Activated CD8-positive, alpha-beta T cell treated with anti-CD3 and anti-CD28 coated beads for 36 hours (primary cell): ENCODE measurements at regions not wholly inside any gene's neighbourhood (a gene's known extent, or its start where the extent isn't known, plus 50 kb on each side); places are given as distances from the start of the nearest gene placed in this dataset.

Experiments used
- ATAC-seq: fragments of 200-7000 bp; cut with Tn5 transposase; one replicate; pipeline ENCODE4 v1.10.0; 2021; ENCODE audit warnings: mild to moderate bottlenecking, moderate library complexity
- CTCF ChIA-PET: fragments of 350-600 bp; sonication (Branson Sonifier 250); formaldehyde crosslinking; loops from one replicate; lab custom pipeline; 2021; ENCODE audit warnings: antibody characterized with exemption; lab: Charles Lee
- POLR2A ChIA-PET: fragments of 350-600 bp; sonication (Branson Sonifier 250); formaldehyde crosslinking; loops from one replicate; lab custom pipeline; 2021; ENCODE audit warnings: antibody characterized with exemption; lab: Charles Lee
- DNase-seq: peaks from one replicate; pipeline ENCODE4 v3.0.0-alpha.2; 2020
- H3K27ac Mint-ChIP-seq: one replicate; pipeline ENCODE4 v1.8.0; 2021; ENCODE audit warnings: mild to moderate bottlenecking, mixed read lengths
- H3K27me3 Mint-ChIP-seq: one replicate; pipeline ENCODE4 v1.8.0; 2021; ENCODE audit warnings: mixed read lengths
- H3K36me3 Mint-ChIP-seq: one replicate; pipeline ENCODE4 v1.8.0; 2021; ENCODE audit warnings: low read depth, mixed read lengths
- H3K4me1 Mint-ChIP-seq: one replicate; pipeline ENCODE4 v1.8.0; 2021; ENCODE audit warnings: low read depth, mixed read lengths
- H3K4me3 Mint-ChIP-seq: one replicate; pipeline ENCODE4 v1.8.0; 2021; ENCODE audit warnings: mild to moderate bottlenecking, moderate library complexity, mixed read lengths
- H3K9me3 Mint-ChIP-seq: one replicate; pipeline ENCODE4 v1.8.0; 2021; ENCODE audit warnings: mixed read lengths
- intact Hi-C: fragments of 100-400 bp; cut with micrococcal nuclease; formaldehyde crosslinking; loops from one replicate; pipeline ENCODE4 v1.10.0; 2022
- TF ChIP-seq, protein P1 (sequence below): fragments of 200-600 bp; IDR thresholded peaks from one replicate; pipeline ENCODE4 v1.8.0; 2022; ENCODE audit warnings: antibody characterized with exemption, mild to moderate bottlenecking

DNA sequence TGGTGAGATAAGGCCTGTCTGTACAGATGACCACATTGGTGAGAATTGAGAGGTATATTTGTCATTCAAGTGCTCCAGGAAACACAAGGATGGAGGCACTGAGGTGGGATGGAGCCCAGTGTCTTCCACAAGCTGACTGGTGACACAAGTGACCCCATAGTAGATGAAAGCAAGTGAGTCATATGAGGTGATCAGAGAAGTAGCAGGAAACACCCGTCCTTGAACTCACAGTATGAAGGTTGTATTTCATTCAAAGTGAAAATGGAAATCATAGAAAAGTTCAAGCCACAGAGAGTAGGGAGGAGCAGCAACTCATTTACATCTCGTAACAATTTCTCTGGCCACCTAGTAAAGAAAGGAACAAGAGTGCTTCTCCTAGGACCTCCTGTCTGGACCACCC lies 609.8 kb downstream of the HS3ST4 start:
- Mint-ChIP-seq H3K27ac (no peak overlapping the region), H3K36me3 (no peaks in the 10 kb centered on the region), H3K27me3 (peaks cover 11% of the 10 kb centered on the region), H3K9me3 (peaks cover 3% of the 10 kb centered on the region), H3K4me3 (no peak overlapping the region), H3K4me1 (peaks cover 8% of the 10 kb centered on the region)
- intact Hi-C loops, result no loop called here
- peak; percentile 12 for DNase-seq
- TF ChIP-seq, protein P1, sequence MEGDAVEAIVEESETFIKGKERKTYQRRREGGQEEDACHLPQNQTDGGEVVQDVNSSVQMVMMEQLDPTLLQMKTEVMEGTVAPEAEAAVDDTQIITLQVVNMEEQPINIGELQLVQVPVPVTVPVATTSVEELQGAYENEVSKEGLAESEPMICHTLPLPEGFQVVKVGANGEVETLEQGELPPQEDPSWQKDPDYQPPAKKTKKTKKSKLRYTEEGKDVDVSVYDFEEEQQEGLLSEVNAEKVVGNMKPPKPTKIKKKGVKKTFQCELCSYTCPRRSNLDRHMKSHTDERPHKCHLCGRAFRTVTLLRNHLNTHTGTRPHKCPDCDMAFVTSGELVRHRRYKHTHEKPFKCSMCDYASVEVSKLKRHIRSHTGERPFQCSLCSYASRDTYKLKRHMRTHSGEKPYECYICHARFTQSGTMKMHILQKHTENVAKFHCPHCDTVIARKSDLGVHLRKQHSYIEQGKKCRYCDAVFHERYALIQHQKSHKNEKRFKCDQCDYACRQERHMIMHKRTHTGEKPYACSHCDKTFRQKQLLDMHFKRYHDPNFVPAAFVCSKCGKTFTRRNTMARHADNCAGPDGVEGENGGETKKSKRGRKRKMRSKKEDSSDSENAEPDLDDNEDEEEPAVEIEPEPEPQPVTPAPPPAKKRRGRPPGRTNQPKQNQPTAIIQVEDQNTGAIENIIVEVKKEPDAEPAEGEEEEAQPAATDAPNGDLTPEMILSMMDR, result no peak
- CTCF ChIA-PET, result no interaction called here
- peak; percentile 86 for ATAC-seq
- POLR2A ChIA-PET, result no interaction called here

DNA sequence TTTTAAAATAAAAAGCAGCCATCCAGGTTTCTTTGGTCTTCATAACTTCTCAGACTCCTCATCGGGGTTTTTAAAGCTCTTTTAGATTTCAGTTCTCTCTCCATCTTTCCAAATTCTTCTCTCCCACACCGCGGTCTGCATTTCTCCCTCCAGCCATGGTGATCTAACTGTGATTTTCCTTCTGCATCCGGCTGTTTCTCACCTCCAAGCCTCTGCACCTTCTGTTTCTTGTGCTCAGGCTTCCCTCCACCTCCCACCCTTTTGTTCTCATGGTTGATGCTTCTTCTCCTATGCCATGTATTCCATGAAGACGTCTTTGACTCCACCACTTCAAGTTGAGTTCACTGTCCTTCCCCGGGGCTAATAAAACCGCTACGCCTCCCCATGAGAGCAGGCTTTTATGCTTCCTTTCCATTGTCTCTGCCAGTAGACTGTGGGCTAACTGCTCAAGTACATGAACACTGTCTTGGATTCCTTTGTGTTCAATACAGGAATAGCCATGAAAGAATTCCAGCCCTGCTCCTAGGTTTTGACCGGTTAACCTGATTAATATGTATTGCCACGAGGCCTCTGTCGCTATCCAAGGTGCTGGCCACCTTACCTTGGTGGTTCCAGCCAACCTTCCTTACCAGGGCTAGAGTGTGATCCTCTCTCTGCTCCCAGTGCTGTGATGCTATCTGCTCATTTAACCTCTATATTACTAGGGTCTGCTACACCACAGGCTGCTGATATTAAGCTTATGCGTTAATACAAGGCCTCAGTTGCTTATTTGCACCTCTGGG lies 625.1 kb downstream of the HS3ST4 start:
- Mint-ChIP-seq H3K27ac (no peak overlapping the region), H3K9me3 (peaks cover 1% of the 10 kb centered on the region), H3K4me3 (no peak overlapping the region), H3K36me3 (no peaks in the 10 kb centered on the region), H3K27me3 (peaks cover 10% of the 10 kb centered on the region), H3K4me1 (no peaks in the 10 kb centered on the region)
- DNase-seq (no peak), ATAC-seq (no peak)
- POLR2A ChIA-PET, result no interaction called here
- intact Hi-C loops, result no loop called here
- TF ChIP-seq, protein P1, result no peak
- CTCF ChIA-PET, result no interaction called here

DNA sequence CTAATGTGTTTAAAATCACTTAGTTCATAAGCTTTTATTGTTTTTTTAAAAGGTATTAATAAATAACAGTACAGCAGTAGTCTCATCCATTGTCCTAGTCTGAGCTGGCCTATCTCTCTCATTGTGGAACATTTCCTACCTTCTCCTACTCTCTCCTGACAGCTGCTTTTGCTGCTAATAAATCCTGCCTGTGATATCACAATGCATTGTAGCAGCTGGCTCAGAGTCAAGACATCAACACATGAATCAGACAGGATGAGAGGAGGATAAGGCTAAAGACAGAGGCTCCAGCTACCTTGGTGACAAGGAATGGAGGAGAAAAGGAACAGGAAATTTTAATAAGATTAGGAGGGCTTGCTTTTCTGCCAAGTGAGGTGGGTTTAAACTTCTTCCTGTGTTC lies 626.1 kb downstream of the HS3ST4 start:
- CTCF ChIA-PET, result no interaction called here
- no peak overlapping the region for H3K27ac Mint-ChIP-seq
- intact Hi-C loops, result no loop called here

GRCh38 chr16:26330654-26331053 lies 638.9 kb downstream of the HS3ST4 start:
- Mint-ChIP-seq H3K4me1 (no peaks in the 10 kb centered on the region), H3K4me3 (no peak overlapping the region), H3K36me3 (no peaks in the 10 kb centered on the region), H3K27me3 (peaks cover 3% of the 10 kb centered on the region), H3K27ac (no peak overlapping the region), H3K9me3 (peaks cover 5% of the 10 kb centered on the region)
- intact Hi-C loops, result no loop called here
- DNase-seq, result no peak
- no peak for ATAC-seq
- ChIA-PET CTCF (no interaction called here), POLR2A (no interaction called here)
- TF ChIP-seq, protein P1, result no peak

More for the DNA sequence above, 626.1 kb downstream of the HS3ST4 start:
- H3K27me3 Mint-ChIP-seq, result peaks cover 10% of the 10 kb centered on the region
- POLR2A ChIA-PET, result no interaction called here
- H3K36me3 Mint-ChIP-seq, result no peaks in the 10 kb centered on the region
- H3K4me3 Mint-ChIP-seq, result no peak overlapping the region
- TF ChIP-seq, protein P1, result no peak
- DNase-seq (no peak), ATAC-seq (no peak)
- H3K4me1 Mint-ChIP-seq, result no peaks in the 10 kb centered on the region
- H3K9me3 Mint-ChIP-seq, result peaks cover 1% of the 10 kb centered on the region

DNA sequence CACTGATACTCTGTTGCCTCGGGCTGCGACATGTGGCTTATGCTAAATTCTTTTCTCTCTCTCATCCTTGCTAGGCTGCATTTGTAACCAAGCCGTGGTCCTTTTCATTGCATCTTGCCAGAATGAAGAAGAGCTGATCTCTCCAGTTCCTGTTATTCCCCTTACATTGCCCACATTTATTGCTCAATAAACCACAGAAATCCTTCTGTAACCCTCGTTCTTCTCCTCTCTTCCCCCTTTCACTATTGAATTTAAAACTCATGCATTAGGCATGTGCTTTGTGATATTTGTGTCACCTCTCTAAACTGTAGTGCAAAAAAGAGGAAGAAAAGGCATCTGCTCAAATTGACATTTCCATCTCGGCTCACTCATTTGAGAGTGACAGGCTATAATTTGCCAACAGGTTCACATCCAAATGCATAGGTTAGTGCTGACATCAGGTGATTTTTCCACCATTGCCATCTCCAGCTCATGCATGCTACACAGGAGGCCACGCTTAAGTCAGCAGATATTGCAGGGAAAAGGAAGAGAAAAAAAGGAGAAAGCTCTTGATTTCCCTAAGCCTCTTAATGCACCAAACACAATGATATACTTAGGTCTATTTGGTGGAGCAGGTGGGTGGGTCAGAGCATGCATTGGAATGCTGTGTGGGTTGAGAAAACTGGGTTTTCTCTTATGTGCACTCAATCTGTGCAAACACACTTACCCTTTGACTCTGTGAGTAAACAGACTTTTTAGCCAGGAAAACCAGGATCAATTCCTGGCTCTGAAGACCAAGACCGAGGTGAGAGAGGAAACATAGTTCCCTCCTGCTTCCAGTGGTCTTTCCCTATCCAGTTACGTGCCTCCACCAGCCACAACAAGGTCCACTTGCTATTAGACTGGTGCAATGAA lies 642.7 kb downstream of the HS3ST4 start:
- Mint-ChIP-seq H3K27me3 (peaks cover 2% of the 10 kb centered on the region), H3K4me3 (no peak overlapping the region), H3K9me3 (peaks cover under 1% of the 10 kb centered on the region), H3K27ac (no peak overlapping the region), H3K36me3 (no peaks in the 10 kb centered on the region), H3K4me1 (no peaks in the 10 kb centered on the region)
- no peak for DNase-seq
- CTCF ChIA-PET, result interaction anchor here (0.7 kb wide), 1 partner anchor 281 kb away, joined by 3 read pairs; no protein-coding TSS in a partner anchor
- POLR2A ChIA-PET, result no interaction called here
- TF ChIP-seq, protein P1, result no peak
- intact Hi-C loops, result no loop called here
- no peak for ATAC-seq
